ENCODE measurements at regions not wholly inside any gene's neighbourhood (a gene's known extent, or its start where the extent isn't known, plus 50 kb on each side); places are given as distances from the start of the nearest gene placed in this dataset.
"Not testable (repeated sequence)": the region's sequence is repeated elsewhere in the genome, so short reads cannot be mapped to it uniquely, and the experiment has no call there.

- H3K4me1 ChIP-seq (ENCODE audit: low read depth): no peaks in the 10 kb centered on the region
- H3K36me3 ChIP-seq: no peaks in the 10 kb centered on the region
- H3K9me3 ChIP-seq (ENCODE audit: low read depth): no peaks in the 10 kb centered on the region
- H3K27ac ChIP-seq: no peak overlapping the region
- TF ChIP-seq CTCF (IDR thresholded peaks at IDR 0.05; ENCODE audit: low read depth, low read length): no peak
- DNase-seq (ENCODE audit: low read depth in 1 of 2, low spot score in 1 of 2): no peak
- H3K4me3 ChIP-seq: no peak overlapping the region
- H3K27me3 ChIP-seq: no peaks in the 10 kb centered on the region
These were observed 828.4 kb upstream of the VRK2 start for GRCh38 chr2:57218206-57218605.

GRCh38 chr2:57229706-57230105 lies 816.9 kb upstream of the VRK2 start:
- DNase-seq (ENCODE audit: low read depth in 1 of 2, low spot score in 1 of 2); H3K36me3 ChIP-seq; H3K4me1 ChIP-seq (ENCODE audit: low read depth); H3K27me3 ChIP-seq; H3K27ac ChIP-seq; H3K9me3 ChIP-seq (ENCODE audit: low read depth); H3K4me3 ChIP-seq: not testable (repeated sequence)

GRCh38 chr2:57232341-57232740 lies 814.3 kb upstream of the VRK2 start:
- H3K4me1 ChIP-seq (ENCODE audit: low read depth); H3K27ac ChIP-seq; H3K9me3 ChIP-seq (ENCODE audit: low read depth); DNase-seq (ENCODE audit: low read depth in 1 of 2, low spot score in 1 of 2); H3K27me3 ChIP-seq; H3K4me3 ChIP-seq; H3K36me3 ChIP-seq: not testable (repeated sequence)

GRCh38 chr2:57251495-57251894 lies 795.1 kb upstream of the VRK2 start:
- not testable (repeated sequence) for H3K9me3 ChIP-seq (ENCODE audit: low read depth); H3K27ac ChIP-seq; H3K27me3 ChIP-seq; H3K36me3 ChIP-seq; H3K4me1 ChIP-seq (ENCODE audit: low read depth); DNase-seq (ENCODE audit: low read depth in 1 of 2, low spot score in 1 of 2); H3K4me3 ChIP-seq

GRCh38 chr2:57276408-57276807 lies 770.2 kb upstream of the VRK2 start:
- DNase-seq (ENCODE audit: low read depth in 1 of 2, low spot score in 1 of 2); H3K4me1 ChIP-seq (ENCODE audit: low read depth); H3K36me3 ChIP-seq; H3K27ac ChIP-seq; H3K4me3 ChIP-seq; H3K27me3 ChIP-seq; H3K9me3 ChIP-seq (ENCODE audit: low read depth): not testable (repeated sequence)

- Histone ChIP-seq H3K4me3 (no peak overlapping the region), H3K4me1 (ENCODE audit: low read depth) (no peaks in the 10 kb centered on the region), H3K27me3 (no peaks in the 10 kb centered on the region), H3K9me3 (ENCODE audit: low read depth) (no peaks in the 10 kb centered on the region), H3K36me3 (no peaks in the 10 kb centered on the region), H3K27ac (no peak overlapping the region)
- no peak for DNase-seq (ENCODE audit: low read depth in 1 of 2, low spot score in 1 of 2)
- no peak for TF ChIP-seq CTCF (IDR thresholded peaks at IDR 0.05; ENCODE audit: low read depth, low read length)
These were observed 768.2 kb upstream of the VRK2 start for GRCh38 chr2:57278451-57278850.

GRCh38 chr2:57291209-57291608 lies 755.4 kb upstream of the VRK2 start:
- no peak for TF ChIP-seq CTCF (IDR thresholded peaks at IDR 0.05; ENCODE audit: low read depth, low read length)
- DNase-seq (ENCODE audit: low read depth in 1 of 2, low spot score in 1 of 2): peak in 1 of 2 donors; percentile 3

GRCh38 chr2:57296795-57297517 lies 749.6 kb upstream of the VRK2 start:
- H3K4me1 ChIP-seq (ENCODE audit: low read depth): no peaks in the 10 kb centered on the region

More at GRCh38 chr2:57291209-57291608, 755.4 kb upstream of the VRK2 start:
- H3K36me3 ChIP-seq: no peaks in the 10 kb centered on the region
- no peaks in the 10 kb centered on the region for H3K27me3 ChIP-seq
- no peaks in the 10 kb centered on the region for H3K9me3 ChIP-seq (ENCODE audit: low read depth)
- H3K4me3 ChIP-seq: no peak overlapping the region
- H3K4me1 ChIP-seq (ENCODE audit: low read depth): no peaks in the 10 kb centered on the region
- H3K27ac ChIP-seq: no peak overlapping the region

More at GRCh38 chr2:57296795-57297517, 749.6 kb upstream of the VRK2 start:
- no peak for DNase-seq (ENCODE audit: low read depth in 1 of 2, low spot score in 1 of 2)
- H3K27me3 ChIP-seq: no peaks in the 10 kb centered on the region
- no peaks in the 10 kb centered on the region for H3K36me3 ChIP-seq
- no peak overlapping the region for H3K27ac ChIP-seq
- no peaks in the 10 kb centered on the region for H3K9me3 ChIP-seq (ENCODE audit: low read depth)
- no peak for TF ChIP-seq CTCF (IDR thresholded peaks at IDR 0.05; ENCODE audit: low read depth, low read length)
- H3K4me3 ChIP-seq: no peak overlapping the region

Measured in cardiac muscle cell (in vitro differentiated cells and primary cell).